ENCODE measurements at regions not wholly inside any gene's neighbourhood (a gene's known extent, or its start where the extent isn't known, plus 50 kb on each side); places are given as distances from the start of the nearest gene placed in this dataset.

DNA sequence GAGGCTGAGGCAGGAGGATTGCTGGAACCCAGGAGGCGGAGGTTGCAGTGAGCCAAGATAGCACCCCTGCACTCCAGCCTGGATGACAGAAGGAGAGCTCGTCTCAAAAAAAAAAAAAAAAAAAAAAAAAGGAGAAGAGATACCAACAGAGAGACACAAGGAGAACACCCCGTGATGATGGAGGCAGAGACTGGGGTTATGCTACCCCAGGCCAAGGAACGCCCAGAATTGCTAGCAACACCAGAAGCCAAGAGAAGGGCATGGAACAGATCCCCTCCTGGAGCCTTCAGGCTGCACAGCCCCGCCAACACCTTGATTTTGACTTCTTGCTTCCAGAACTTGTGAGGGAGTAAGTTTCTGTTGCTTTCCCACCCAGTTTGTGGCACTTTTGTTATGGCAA, 148.0 kb upstream of the FOXN3 start:
- TF ChIP-seq, protein P1, sequence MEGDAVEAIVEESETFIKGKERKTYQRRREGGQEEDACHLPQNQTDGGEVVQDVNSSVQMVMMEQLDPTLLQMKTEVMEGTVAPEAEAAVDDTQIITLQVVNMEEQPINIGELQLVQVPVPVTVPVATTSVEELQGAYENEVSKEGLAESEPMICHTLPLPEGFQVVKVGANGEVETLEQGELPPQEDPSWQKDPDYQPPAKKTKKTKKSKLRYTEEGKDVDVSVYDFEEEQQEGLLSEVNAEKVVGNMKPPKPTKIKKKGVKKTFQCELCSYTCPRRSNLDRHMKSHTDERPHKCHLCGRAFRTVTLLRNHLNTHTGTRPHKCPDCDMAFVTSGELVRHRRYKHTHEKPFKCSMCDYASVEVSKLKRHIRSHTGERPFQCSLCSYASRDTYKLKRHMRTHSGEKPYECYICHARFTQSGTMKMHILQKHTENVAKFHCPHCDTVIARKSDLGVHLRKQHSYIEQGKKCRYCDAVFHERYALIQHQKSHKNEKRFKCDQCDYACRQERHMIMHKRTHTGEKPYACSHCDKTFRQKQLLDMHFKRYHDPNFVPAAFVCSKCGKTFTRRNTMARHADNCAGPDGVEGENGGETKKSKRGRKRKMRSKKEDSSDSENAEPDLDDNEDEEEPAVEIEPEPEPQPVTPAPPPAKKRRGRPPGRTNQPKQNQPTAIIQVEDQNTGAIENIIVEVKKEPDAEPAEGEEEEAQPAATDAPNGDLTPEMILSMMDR (IDR thresholded peaks at IDR 0.05; ENCODE audit: low read depth, low read length), result no peak
- no peak for TF ChIP-seq EZH2phosphoT487 (IDR thresholded peaks at IDR 0.05; ENCODE audit: low read depth)

Measured in OCI-LY3 (cell line).